Epithelial cell of proximal tubule (primary cell): ENCODE measurements at regions not wholly inside any gene's neighbourhood (a gene's known extent, or its start where the extent isn't known, plus 50 kb on each side); places are given as distances from the start of the nearest gene placed in this dataset.

Source experiments
- DNase-seq: peaks from one replicate; pipeline ENCODE4 v3.0.0-alpha.2; 2011; ENCODE audit warnings: low read depth
- H3K4me3 ChIP-seq: 2 replicates; pipeline ENCODE4 v1.5.1; 2011; ENCODE audit warnings: low read depth, mild to moderate bottlenecking, low read length
- CTCF ChIP-seq: conservative IDR thresholded peaks from 2 replicates; pipeline ENCODE4 v1.5.1; 2012; ENCODE audit warnings: low read depth, mild to moderate bottlenecking, low read length

GRCh38 chr4:79657379-79657778, 249.4 kb upstream of the GK2 start:
- no peak for DNase-seq
- TF ChIP-seq CTCF, result no peak
- no peak overlapping the region for H3K4me3 ChIP-seq

- DNase-seq, result peak; percentile 60
- TF ChIP-seq CTCF, result no peak
- peak overlapping the region; percentile 24 for H3K4me3 ChIP-seq
Observed at GRCh38 chr4:79653871-79654270, 245.8 kb upstream of the GK2 start.

GRCh38 chr4:79652738-79653137, 244.7 kb upstream of the GK2 start:
- no peak overlapping the region for H3K4me3 ChIP-seq
- no peak for DNase-seq
- no peak for TF ChIP-seq CTCF

- no peak for TF ChIP-seq CTCF
- no peak for DNase-seq
- no peak overlapping the region for H3K4me3 ChIP-seq
Observed at GRCh38 chr4:79652232-79652631, 244.2 kb upstream of the GK2 start.

- DNase-seq, result peak; percentile 63
- no peak overlapping the region for H3K4me3 ChIP-seq
- no peak for TF ChIP-seq CTCF
Observed at GRCh38 chr4:79651456-79651855, 243.4 kb upstream of the GK2 start.

- peak overlapping the region; percentile 10 for H3K4me3 ChIP-seq
- no peak for TF ChIP-seq CTCF
- DNase-seq, result peak; percentile 71
Observed at GRCh38 chr4:79650794-79651431, 242.9 kb upstream of the GK2 start.

- no peak overlapping the region for H3K4me3 ChIP-seq
- no peak for TF ChIP-seq CTCF
- DNase-seq, result no peak
Observed at GRCh38 chr4:79650217-79650616, 242.2 kb upstream of the GK2 start.
